SK-N-SH treated with all-trans-retinoic acid at 6 μM for 48 hours (cell line): ENCODE measurements at regions not wholly inside any gene's neighbourhood (a gene's known extent, or its start where the extent isn't known, plus 50 kb on each side); places are given as distances from the start of the nearest gene placed in this dataset.
A peak's percentile ranks its signal among the peaks of the same experiment; 100 is the strongest.

Source experiments
- ATAC-seq: fragments of 200-7000 bp; cut with Tn5 transposase; 3 replicates; pipeline ENCODE4 v1.9.1; 2020; ENCODE audit warnings: mild to moderate bottlenecking, moderate library complexity
- BACH2 ChIP-seq: fragments of 250-450 bp; sonication (Bioruptor Pico); IDR thresholded peaks from 2 replicates; pipeline ENCODE4 v1.9.0; 2021; ENCODE audit warnings: mild to moderate bottlenecking, borderline replicate concordance
- CSDC2 ChIP-seq: fragments of 250-450 bp; sonication (Bioruptor Pico); IDR thresholded peaks from 2 replicates; pipeline ENCODE4 v1.5.0; 2020; ENCODE audit warnings: mild to moderate bottlenecking, moderate library complexity
- ESRRG ChIP-seq: fragments of 250-450 bp; sonication (Bioruptor Pico); IDR thresholded peaks from 2 replicates; pipeline ENCODE4 v1.6.1; 2021; ENCODE audit warnings: mild to moderate bottlenecking
- GLIS3 ChIP-seq: fragments of 250-450 bp; sonication (Bioruptor Pico); IDR thresholded peaks from 2 replicates; pipeline ENCODE4 v1.5.0; 2020; ENCODE audit warnings: mild to moderate bottlenecking, moderate library complexity
- ISL1 ChIP-seq: fragments of 250-450 bp; sonication (Bioruptor Pico); IDR thresholded peaks from 2 replicates; pipeline ENCODE4 v2.1.2; 2022; ENCODE audit warnings: mild to moderate bottlenecking, moderate library complexity
- OSR1 ChIP-seq: fragments of 250-450 bp; sonication (Bioruptor Pico); IDR thresholded peaks from 2 replicates; pipeline ENCODE4 v1.8.0; 2022; ENCODE audit warnings: moderate library complexity, mild to moderate bottlenecking, inconsistent platforms
- RARB ChIP-seq: fragments of 250-450 bp; sonication (Bioruptor Pico); IDR thresholded peaks from 2 replicates; pipeline ENCODE4 v1.8.0; 2021; ENCODE audit warnings: mild to moderate bottlenecking, moderate library complexity
- SNAI2 ChIP-seq: fragments of 250-450 bp; sonication (Bioruptor Pico); IDR thresholded peaks from 2 replicates; pipeline ENCODE4 v1.5.0; 2020; ENCODE audit warnings: mild to moderate bottlenecking, moderate library complexity
- TCF4 ChIP-seq: fragments of 250-450 bp; sonication (Bioruptor Pico); IDR thresholded peaks from 2 replicates; pipeline ENCODE4 v1.8.0; 2021; ENCODE audit warnings: mild to moderate bottlenecking, moderate library complexity, borderline replicate concordance
- TOX ChIP-seq: fragments of 250-450 bp; sonication (Bioruptor Pico); IDR thresholded peaks from 2 replicates; pipeline ENCODE4 v1.8.0; 2021; ENCODE audit warnings: mild to moderate bottlenecking, moderate library complexity, borderline replicate concordance
- ZC3H10 ChIP-seq: fragments of 250-450 bp; sonication (Bioruptor Pico); IDR thresholded peaks from 2 replicates; pipeline ENCODE4 v1.5.1; 2021; ENCODE audit warnings: mild to moderate bottlenecking, moderate library complexity
- ZFP3 ChIP-seq: fragments of 250-450 bp; sonication (Bioruptor Pico); IDR thresholded peaks from 2 replicates; pipeline ENCODE4 v1.5.0; 2020; ENCODE audit warnings: mild to moderate bottlenecking, moderate library complexity
- ZFP30 ChIP-seq: fragments of 450-650 bp; formaldehyde crosslinking; IDR thresholded peaks from 2 replicates; pipeline ENCODE4 v1.5.0; 2022; ENCODE audit warnings: mild to moderate bottlenecking, moderate library complexity
- ZNF70 ChIP-seq: fragments of 450-650 bp; formaldehyde crosslinking; IDR thresholded peaks from 2 replicates; pipeline ENCODE4 v1.5.0; 2020; ENCODE audit warnings: mild to moderate bottlenecking, moderate library complexity
- ZNF8 ChIP-seq: fragments of 450-650 bp; formaldehyde crosslinking; IDR thresholded peaks from 2 replicates; pipeline ENCODE4 v1.5.0; 2020; ENCODE audit warnings: mild to moderate bottlenecking, moderate library complexity
- TF ChIP-seq, protein P1 (sequence below): fragments of 250-450 bp; sonication (Bioruptor Pico); IDR thresholded peaks from 2 replicates; pipeline ENCODE4 v1.5.0; 2020; ENCODE audit warnings: mild to moderate bottlenecking, moderate library complexity
- TF ChIP-seq, protein P2 (sequence below): fragments of 250-450 bp; sonication (Bioruptor Pico); IDR thresholded peaks from 2 replicates; pipeline ENCODE4 v1.8.0; 2020; ENCODE audit warnings: mild to moderate bottlenecking, moderate library complexity, borderline replicate concordance
- TF ChIP-seq, protein P3 (sequence below): fragments of 250-450 bp; sonication (Bioruptor Pico); IDR thresholded peaks from 2 replicates; pipeline ENCODE4 v1.8.0; 2021; ENCODE audit warnings: low read depth, mild to moderate bottlenecking, moderate library complexity, borderline replicate concordance
- TF ChIP-seq, protein P4 (sequence below): fragments of 250-450 bp; sonication (Bioruptor Pico); IDR thresholded peaks from 2 replicates; pipeline ENCODE4 v1.5.1; 2020; ENCODE audit warnings: low read depth, mild to moderate bottlenecking, moderate library complexity

DNA sequence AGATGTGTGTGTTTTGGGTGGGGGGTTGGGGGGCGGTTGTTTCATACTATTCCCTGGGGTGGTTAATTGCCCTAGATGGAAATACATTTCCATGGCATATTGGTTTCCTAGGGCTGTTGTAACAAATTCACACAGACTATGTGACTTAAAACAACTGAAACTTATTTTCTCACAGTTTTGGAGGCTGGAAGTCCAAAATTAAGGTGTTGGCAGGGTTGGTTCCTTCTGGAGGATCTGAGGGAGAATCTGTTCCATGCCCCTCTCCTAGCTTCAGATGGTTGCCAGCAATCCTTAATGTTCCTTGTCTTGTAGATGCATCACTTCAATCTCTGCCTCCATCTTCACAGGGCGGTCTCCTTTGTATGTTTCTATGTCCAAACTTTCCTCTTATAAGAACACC lies 353.7 kb upstream of the ACTBL2 start:
- no peak for TF ChIP-seq GLIS3
- TF ChIP-seq TOX (CRISPR knock-in tag): no peak
- no peak for TF ChIP-seq RARB (CRISPR knock-in tag)
- no peak for TF ChIP-seq BACH2 (CRISPR knock-in tag)
- TF ChIP-seq ZFP30 (CRISPR knock-in tag): no peak
- TF ChIP-seq, protein P1, sequence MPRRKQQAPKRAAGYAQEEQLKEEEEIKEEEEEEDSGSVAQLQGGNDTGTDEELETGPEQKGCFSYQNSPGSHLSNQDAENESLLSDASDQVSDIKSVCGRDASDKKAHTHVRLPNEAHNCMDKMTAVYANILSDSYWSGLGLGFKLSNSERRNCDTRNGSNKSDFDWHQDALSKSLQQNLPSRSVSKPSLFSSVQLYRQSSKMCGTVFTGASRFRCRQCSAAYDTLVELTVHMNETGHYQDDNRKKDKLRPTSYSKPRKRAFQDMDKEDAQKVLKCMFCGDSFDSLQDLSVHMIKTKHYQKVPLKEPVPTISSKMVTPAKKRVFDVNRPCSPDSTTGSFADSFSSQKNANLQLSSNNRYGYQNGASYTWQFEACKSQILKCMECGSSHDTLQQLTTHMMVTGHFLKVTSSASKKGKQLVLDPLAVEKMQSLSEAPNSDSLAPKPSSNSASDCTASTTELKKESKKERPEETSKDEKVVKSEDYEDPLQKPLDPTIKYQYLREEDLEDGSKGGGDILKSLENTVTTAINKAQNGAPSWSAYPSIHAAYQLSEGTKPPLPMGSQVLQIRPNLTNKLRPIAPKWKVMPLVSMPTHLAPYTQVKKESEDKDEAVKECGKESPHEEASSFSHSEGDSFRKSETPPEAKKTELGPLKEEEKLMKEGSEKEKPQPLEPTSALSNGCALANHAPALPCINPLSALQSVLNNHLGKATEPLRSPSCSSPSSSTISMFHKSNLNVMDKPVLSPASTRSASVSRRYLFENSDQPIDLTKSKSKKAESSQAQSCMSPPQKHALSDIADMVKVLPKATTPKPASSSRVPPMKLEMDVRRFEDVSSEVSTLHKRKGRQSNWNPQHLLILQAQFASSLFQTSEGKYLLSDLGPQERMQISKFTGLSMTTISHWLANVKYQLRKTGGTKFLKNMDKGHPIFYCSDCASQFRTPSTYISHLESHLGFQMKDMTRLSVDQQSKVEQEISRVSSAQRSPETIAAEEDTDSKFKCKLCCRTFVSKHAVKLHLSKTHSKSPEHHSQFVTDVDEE (CRISPR knock-in tag): no peak
- no peak for TF ChIP-seq ESRRG (CRISPR knock-in tag)
- TF ChIP-seq SNAI2 (CRISPR knock-in tag): no peak
- TF ChIP-seq, protein P2, sequence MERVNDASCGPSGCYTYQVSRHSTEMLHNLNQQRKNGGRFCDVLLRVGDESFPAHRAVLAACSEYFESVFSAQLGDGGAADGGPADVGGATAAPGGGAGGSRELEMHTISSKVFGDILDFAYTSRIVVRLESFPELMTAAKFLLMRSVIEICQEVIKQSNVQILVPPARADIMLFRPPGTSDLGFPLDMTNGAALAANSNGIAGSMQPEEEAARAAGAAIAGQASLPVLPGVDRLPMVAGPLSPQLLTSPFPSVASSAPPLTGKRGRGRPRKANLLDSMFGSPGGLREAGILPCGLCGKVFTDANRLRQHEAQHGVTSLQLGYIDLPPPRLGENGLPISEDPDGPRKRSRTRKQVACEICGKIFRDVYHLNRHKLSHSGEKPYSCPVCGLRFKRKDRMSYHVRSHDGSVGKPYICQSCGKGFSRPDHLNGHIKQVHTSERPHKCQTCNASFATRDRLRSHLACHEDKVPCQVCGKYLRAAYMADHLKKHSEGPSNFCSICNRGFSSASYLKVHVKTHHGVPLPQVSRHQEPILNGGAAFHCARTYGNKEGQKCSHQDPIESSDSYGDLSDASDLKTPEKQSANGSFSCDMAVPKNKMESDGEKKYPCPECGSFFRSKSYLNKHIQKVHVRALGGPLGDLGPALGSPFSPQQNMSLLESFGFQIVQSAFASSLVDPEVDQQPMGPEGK (CRISPR knock-in tag): no peak
- TF ChIP-seq, protein P3, sequence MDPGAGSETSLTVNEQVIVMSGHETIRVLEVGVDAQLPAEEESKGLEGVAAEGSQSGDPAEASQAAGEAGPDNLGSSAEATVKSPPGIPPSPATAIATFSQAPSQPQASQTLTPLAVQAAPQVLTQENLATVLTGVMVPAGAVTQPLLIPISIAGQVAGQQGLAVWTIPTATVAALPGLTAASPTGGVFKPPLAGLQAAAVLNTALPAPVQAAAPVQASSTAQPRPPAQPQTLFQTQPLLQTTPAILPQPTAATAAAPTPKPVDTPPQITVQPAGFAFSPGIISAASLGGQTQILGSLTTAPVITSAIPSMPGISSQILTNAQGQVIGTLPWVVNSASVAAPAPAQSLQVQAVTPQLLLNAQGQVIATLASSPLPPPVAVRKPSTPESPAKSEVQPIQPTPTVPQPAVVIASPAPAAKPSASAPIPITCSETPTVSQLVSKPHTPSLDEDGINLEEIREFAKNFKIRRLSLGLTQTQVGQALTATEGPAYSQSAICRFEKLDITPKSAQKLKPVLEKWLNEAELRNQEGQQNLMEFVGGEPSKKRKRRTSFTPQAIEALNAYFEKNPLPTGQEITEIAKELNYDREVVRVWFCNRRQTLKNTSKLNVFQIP (CRISPR knock-in tag): no peak
- no peak for TF ChIP-seq ZNF70 (CRISPR knock-in tag)
- ATAC-seq: no peak

DNA sequence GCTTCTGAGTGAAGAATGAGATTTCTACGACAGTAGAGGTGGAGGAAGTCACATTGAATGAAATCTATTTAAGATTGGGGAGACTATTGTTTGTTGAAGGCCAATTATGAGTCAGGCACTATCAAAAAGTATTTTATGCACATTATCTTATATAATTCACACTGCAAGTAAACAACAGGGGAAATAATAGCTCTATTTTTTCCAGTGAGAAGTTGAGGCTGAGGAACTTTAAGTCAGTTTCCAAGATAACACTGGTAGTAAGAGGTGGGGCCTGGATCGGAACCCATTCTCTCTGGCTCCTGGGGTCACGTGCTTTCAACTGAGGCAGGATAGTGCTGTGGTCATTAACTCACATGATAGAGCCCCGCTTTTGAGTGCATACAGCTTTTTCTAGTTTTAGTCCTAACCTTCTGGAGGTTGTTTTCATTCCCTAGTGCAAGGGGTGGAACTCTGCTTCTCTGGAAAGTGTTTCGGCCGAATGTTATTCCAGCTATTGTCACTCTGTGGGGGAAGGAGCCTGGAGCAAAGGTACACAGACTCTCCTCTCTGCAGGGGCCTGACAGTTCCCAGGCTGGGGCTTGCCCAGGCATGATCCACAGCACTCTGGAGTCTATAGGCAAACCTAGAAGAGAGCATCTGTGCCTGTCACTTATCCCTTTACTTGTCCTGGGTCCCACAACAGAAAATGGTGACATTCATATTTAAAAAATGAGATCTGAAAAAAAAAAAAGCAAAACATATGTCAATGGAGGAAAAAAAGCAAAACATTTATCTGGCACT lies 352.4 kb upstream of the ACTBL2 start:
- TF ChIP-seq ZNF70 (CRISPR knock-in tag): no peak
- no peak for TF ChIP-seq ZC3H10 (CRISPR knock-in tag)
- TF ChIP-seq ZFP3: 0 out of 2 replicates have a peak, but pooled peaks have one; percentile 32
- peak; percentile 66; the same call in 1 of the 2 replicates for TF ChIP-seq TOX (CRISPR knock-in tag)
- 0 out of 2 replicates have a peak, but pooled peaks have one; percentile 6 for TF ChIP-seq GLIS3
- 0 out of 2 replicates have a peak, but pooled peaks have one; percentile 7 for TF ChIP-seq RARB (CRISPR knock-in tag)
- peak; percentile 65; the same call in 1 of the 2 replicates for TF ChIP-seq CSDC2 (CRISPR knock-in tag)
- TF ChIP-seq ZNF8 (CRISPR knock-in tag): no peak
- TF ChIP-seq, protein P1 (CRISPR knock-in tag): no peak
- peak; percentile 50; the same call in 1 of the 2 replicates for TF ChIP-seq ISL1 (CRISPR knock-in tag)
- TF ChIP-seq, protein P4, sequence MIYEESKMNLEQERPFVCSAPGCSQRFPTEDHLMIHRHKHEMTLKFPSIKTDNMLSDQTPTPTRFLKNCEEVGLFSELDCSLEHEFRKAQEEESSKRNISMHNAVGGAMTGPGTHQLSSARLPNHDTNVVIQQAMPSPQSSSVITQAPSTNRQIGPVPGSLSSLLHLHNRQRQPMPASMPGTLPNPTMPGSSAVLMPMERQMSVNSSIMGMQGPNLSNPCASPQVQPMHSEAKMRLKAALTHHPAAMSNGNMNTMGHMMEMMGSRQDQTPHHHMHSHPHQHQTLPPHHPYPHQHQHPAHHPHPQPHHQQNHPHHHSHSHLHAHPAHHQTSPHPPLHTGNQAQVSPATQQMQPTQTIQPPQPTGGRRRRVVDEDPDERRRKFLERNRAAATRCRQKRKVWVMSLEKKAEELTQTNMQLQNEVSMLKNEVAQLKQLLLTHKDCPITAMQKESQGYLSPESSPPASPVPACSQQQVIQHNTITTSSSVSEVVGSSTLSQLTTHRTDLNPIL (CRISPR knock-in tag): no peak
- TF ChIP-seq OSR1 (CRISPR knock-in tag): peak; percentile 84; the same call in 1 of the 2 replicates
- TF ChIP-seq TCF4 (CRISPR knock-in tag): no peak
- TF ChIP-seq, protein P2 (CRISPR knock-in tag): no peak
- peak; percentile 58 for ATAC-seq
